Muscle of back (tissue), 3 donors: ENCODE measurements at regions not wholly inside any gene's neighbourhood (a gene's known extent, or its start where the extent isn't known, plus 50 kb on each side); places are given as distances from the start of the nearest gene placed in this dataset.

ENCODE experiments used
- DNase-seq, 3 donors: peaks; one replicate each; pipeline versions ENCODE4 v3.0.0 to v3.0.0-alpha.2; 2013

DNA sequence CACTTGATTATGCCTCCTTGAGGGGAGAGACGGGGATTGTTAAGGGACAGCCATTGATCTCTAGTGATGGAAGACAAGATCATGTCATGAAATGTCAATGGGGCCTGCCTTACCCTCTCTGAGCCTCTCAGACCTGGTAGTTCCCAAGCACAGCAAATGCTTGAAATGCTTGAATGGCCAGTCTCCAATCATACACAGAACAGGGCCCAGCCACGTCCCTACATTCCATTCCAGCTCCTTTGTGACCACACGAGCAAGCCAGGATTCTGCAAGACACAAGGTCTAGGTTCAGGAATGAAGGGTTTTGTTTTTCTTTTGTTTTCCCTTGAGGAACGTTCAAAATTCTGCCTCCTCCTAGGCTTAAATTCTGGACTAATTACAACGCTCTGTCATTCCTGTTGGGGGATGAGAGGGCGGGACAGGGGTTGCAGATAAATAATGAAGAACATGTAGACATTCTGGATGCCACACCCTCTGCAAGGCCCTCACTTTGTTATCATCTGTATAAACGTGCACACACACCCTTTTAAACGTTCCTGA, 98.1 kb upstream of the YPEL5 start:
- DNase-seq = no peak

DNA sequence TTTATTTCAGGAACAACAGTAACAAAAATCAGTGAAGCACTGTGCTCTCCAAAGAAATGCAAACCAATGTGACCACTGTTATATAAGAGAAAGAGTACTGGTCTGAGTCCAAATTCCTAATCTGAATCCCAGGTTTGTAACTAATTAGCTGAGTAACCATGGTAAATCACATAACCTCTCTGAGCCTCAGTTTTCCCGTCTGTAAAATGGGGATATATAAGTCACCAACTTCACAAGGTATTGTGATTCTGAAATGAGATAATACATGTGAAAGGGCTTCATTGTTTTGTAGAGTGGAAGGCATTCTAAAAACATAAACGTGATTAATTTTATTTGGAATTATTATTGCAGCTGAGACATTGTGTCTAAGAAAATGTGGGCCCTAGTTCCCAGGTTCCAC, 91.3 kb upstream of the YPEL5 start:
- DNase-seq = no peak

DNA sequence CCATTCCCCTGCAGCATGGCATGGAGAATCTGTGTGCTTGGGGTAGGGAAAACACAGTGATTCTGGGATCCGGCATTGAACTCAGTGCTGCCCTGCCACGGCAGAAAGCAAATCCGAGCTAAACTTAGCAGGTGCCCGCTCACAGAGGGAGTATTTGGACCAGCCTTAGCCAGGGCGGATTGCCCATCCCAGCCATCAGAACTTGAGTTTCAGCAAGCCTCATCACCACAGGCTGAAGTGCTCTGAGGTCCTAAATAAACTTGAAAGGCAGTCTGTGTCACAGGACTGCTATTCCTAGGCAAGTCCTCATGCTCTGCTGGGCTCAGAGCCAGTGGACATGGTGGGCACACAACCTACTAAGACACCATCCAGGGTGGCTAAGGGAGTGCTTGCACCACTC, 86.2 kb upstream of the YPEL5 start:
- no peak for DNase-seq

DNA sequence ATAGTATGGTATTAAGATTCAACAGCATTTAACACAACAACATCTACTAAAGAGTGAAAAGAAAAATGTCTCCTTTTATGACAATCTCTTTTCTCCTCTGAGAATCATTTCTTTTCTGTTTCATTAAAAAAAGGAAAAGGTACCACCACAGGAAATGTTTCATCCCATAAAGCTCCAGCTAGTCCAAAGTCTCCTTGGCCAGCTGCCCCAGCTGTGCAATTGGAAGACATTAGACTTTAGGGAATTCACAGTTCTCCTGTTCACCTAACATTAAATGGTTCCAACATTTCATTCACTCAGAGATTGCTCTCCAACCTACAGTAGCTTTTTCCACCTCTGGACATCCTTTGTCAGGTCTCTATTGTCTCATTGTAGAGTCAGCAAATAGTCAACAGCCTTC, 78.7 kb upstream of the YPEL5 start:
- DNase-seq = no peak

DNA sequence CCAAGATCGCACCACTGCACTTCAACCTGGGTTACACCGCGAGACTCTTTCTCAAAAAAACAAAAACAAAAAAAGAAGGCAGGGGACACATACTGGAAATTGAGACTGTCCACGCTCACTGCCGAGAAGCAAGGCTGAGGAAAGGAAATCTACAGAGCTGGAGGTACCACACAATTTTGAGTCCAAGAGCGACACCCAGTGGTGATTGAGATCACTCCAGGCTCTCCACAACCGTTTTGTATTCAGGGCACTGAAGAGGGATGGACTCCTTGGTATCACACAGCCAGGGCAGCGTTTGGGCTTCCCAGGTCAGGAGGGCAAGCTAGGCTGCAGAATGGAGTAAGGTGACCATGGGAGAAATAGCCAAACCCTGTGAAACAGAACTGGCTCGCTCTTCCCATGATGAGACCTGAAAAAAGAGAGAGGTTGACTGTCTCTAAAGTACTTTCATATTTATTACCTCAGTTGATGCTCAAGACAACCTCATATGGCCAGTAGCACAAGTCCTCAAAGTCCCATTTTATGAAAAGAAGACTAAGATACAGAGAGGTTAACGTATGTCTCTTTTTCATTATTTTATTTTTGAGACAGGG, 74.5 kb upstream of the YPEL5 start:
- DNase-seq = peak; percentile 50 to 77 (median 62)

DNA sequence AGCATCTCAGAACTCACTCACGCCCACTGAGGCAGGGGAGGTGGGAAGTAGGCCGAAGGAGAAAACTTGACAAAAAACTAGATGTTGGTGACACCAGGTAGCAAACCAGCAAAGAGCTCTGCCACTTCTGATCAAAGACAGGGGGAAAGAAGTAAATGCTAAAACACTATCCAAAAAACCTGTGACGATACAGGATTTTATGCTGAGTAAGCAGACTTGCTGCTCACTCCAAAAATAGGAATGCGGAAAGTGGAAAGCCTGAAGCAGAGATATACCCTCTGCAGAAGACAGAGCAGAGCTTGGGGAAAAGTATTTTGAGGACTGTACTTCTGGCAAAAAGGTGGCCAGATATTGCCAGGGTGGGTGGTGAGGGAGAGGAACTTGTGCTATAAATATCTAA, 73.3 kb upstream of the YPEL5 start:
- no peak for DNase-seq

DNA sequence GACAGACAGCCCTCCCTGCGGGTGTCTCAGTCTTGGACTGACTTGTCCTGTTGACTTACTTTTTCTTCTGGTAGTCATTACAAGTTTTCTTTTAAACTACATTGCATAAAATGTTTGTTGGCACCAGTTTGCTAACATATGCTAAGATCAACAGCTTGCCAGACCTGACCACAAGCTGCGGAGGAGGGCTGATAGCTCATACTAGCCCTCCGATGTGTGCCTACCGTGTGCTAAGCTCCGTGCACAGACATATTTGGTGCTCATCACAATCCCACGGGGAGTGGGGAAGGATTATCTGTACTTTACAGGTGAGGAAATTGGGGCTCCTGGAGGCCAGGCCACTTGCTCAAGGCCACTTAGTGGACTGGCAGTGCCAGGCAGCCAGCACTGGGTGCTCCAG, 72.8 kb upstream of the YPEL5 start:
- no peak for DNase-seq

DNA sequence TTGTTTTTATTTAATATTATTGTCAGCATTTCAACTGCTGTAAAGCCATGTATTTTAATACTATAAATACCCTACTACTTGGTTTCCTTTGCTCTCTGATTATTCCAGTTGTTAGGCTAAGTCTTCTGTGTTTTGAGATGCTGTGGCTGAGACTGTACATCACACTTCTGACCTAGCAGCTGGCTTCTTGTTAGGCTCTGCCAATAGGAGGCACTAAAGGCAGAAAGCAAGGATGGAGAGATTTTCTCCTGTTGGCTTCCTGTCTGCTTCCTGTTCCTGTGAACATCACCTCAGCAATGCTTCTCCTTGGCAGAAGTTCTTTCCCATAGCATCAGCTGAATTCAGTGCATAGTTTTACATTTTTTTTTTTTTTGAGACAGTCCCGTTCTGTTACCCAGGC, 68.3 kb upstream of the YPEL5 start:
- no peak for DNase-seq

DNA sequence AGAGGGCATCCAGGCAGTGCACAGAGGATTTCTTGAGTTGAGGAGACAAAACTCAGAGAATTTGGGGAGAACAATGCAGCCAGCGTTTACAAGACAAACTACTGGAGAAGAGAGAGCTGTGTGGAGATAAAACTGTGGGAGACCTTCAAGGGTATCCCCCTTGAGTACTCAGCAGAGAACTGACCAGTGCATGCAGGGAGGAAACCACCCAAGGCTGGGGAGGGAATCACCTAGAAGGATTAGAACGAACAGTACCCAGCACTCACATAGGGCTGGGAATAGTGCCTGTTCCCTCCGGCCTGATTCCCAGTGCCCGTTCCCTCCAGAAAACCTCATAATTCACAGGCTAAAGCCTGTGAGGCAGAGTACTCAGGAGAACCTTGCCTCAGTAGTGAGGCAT, 61.9 kb upstream of the YPEL5 start:
- no peak for DNase-seq

DNA sequence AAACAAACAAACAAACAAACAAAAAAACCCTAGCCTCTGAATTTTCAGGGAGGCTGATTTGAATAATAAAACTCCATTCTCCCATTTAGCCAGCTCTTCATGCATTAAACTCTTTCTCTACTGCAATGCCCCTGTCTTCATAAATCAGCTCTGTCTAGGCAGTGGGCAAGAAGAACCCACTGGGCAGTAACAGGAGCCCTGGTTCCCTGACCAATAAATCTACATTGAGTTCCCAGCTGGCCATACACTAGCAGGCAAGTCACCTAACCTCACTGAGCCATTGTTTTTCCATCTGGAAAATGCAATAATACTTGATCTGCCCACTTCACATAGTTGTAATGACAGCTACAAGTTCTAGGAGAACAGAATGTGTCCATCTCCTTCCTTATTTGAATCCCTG, 57.6 kb upstream of the YPEL5 start:
- DNase-seq = no peak

DNA sequence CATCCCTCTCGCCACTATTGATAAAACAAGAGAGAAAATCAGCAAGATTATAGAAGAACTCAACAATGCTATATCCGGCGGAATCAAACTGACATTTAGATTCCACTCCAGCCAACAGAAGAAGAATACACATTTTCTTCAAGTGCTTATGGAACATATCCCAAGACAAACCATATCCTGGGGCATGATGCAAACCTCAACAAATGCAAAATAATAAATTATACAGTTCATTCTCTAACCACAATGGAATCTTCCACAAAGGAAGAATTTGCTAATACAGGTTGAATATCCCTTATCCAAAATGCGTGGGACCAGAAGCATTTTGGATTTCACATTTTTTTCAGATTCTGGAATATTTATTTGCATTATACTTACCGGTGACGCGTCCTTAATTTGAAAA, 51.4 kb upstream of the YPEL5 start:
- DNase-seq = no peak

DNA sequence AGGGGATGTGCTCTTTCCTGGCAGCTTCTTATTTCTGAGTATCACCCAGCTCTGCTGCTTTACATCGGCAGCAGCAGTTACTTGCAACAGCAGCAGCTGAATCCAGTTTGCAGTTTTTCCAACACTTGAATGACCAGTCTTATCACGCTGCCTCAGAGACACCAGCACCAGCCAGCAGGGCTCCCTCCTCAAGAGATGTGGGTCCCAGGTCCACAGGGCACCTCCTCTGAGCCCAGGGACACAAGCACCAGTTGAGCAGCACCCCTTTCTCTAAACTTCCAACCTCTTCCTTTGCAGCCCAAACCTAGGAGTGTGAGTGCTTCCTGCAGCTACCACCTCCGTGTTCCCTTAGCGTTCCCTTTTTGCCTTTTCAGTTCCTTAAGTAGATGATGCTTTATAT, 50.4 kb upstream of the YPEL5 start:
- DNase-seq = no peak
